Stimulated activated naive B cell treated with anti-CD40 and anti-IgM and Interleukin-4, amounts not matched to agents 10 μg/mL and 1 μg/mL and 100 μg/mL, for 72 hours (primary cell): ENCODE measurements at regions not wholly inside any gene's neighbourhood (a gene's known extent, or its start where the extent isn't known, plus 50 kb on each side); places are given as distances from the start of the nearest gene placed in this dataset.
"Not testable (repeated sequence)": the region's sequence is repeated elsewhere in the genome, so short reads cannot be mapped to it uniquely, and the experiment has no call there.

Experiments
- ATAC-seq, 2 donors: fragments of 150-1000 bp; cut with Tn5 transposase; replicated peaks; 2 replicates each; pipeline ENCODE4 v1.10.0; 2021; ENCODE audit warnings: moderate library complexity in 1 of 2
- DNase-seq: peaks from one replicate; pipeline ENCODE4 v3.0.0; 2021
- H3K27ac Mint-ChIP-seq: one replicate; pipeline ENCODE4 v1.8.0; 2022; ENCODE audit warnings: mild to moderate bottlenecking, mixed read lengths
- H3K27me3 Mint-ChIP-seq, 2 donors: one replicate each; pipeline ENCODE4 v1.8.0; 2022; ENCODE audit warnings: mixed read lengths in 2 of 2
- H3K36me3 Mint-ChIP-seq, 2 donors: one replicate each; pipeline ENCODE4 v1.8.0; 2022; ENCODE audit warnings: mixed read lengths in 2 of 2, mild to moderate bottlenecking in 1 of 2
- H3K4me1 Mint-ChIP-seq, 2 donors: one replicate each; pipeline ENCODE4 v1.8.0; 2022; ENCODE audit warnings: mixed read lengths in 2 of 2, mild to moderate bottlenecking in 1 of 2
- H3K4me3 Mint-ChIP-seq, 2 donors: one replicate each; pipeline ENCODE4 v1.8.0; 2022; ENCODE audit warnings: mild to moderate bottlenecking in 2 of 2, mixed read lengths in 2 of 2, moderate library complexity in 1 of 2
- H3K9me3 Mint-ChIP-seq, 2 donors: one replicate each; pipeline ENCODE4 v1.8.0; 2022; ENCODE audit warnings: mixed read lengths in 2 of 2, mild to moderate bottlenecking in 1 of 2

GRCh38 chr21:13303763-13304162 is 305.8 kb upstream of the POTED start:
- peaks cover 10 to 11% of the 10 kb centered on the region in 2 donors for H3K9me3 Mint-ChIP-seq
- not testable (repeated sequence) for ATAC-seq, H3K4me3 Mint-ChIP-seq, DNase-seq, H3K27ac Mint-ChIP-seq, H3K4me1 Mint-ChIP-seq, H3K27me3 Mint-ChIP-seq, H3K36me3 Mint-ChIP-seq

GRCh38 chr21:13304901-13305300 is 304.7 kb upstream of the POTED start:
- H3K27ac Mint-ChIP-seq, ATAC-seq, H3K9me3 Mint-ChIP-seq, DNase-seq, H3K4me3 Mint-ChIP-seq, H3K4me1 Mint-ChIP-seq, H3K36me3 Mint-ChIP-seq, H3K27me3 Mint-ChIP-seq: not testable (repeated sequence)

- not testable (repeated sequence) for H3K27me3 Mint-ChIP-seq, ATAC-seq, H3K4me3 Mint-ChIP-seq, DNase-seq, H3K27ac Mint-ChIP-seq, H3K4me1 Mint-ChIP-seq, H3K9me3 Mint-ChIP-seq, H3K36me3 Mint-ChIP-seq
Measured at GRCh38 chr21:13310120-13310519, 299.5 kb upstream of the POTED start.

- ATAC-seq, H3K4me1 Mint-ChIP-seq, H3K27me3 Mint-ChIP-seq, H3K27ac Mint-ChIP-seq, DNase-seq, H3K36me3 Mint-ChIP-seq, H3K9me3 Mint-ChIP-seq, H3K4me3 Mint-ChIP-seq: not testable (repeated sequence)
Measured at GRCh38 chr21:13310570-13311524, 298.7 kb upstream of the POTED start.

GRCh38 chr21:13318718-13319117 is 290.9 kb upstream of the POTED start:
- H3K9me3 Mint-ChIP-seq, ATAC-seq, H3K4me3 Mint-ChIP-seq: not testable (repeated sequence)

GRCh38 chr21:13321919-13322318 is 287.7 kb upstream of the POTED start:
- DNase-seq, ATAC-seq, H3K36me3 Mint-ChIP-seq, H3K9me3 Mint-ChIP-seq, H3K4me1 Mint-ChIP-seq, H3K4me3 Mint-ChIP-seq, H3K27me3 Mint-ChIP-seq, H3K27ac Mint-ChIP-seq: not testable (repeated sequence)

More at GRCh38 chr21:13318718-13319117, 290.9 kb upstream of the POTED start:
- H3K36me3 Mint-ChIP-seq, DNase-seq, H3K27me3 Mint-ChIP-seq, H3K27ac Mint-ChIP-seq, H3K4me1 Mint-ChIP-seq: not testable (repeated sequence)

GRCh38 chr21:13340670-13341234 is 268.8 kb upstream of the POTED start:
- not testable (repeated sequence) for H3K9me3 Mint-ChIP-seq, H3K27ac Mint-ChIP-seq, H3K27me3 Mint-ChIP-seq, H3K4me3 Mint-ChIP-seq, DNase-seq, H3K36me3 Mint-ChIP-seq, ATAC-seq, H3K4me1 Mint-ChIP-seq

GRCh38 chr21:13351521-13351920 is 258.1 kb upstream of the POTED start:
- not testable (repeated sequence) for H3K9me3 Mint-ChIP-seq, DNase-seq, H3K27me3 Mint-ChIP-seq, H3K36me3 Mint-ChIP-seq, H3K4me1 Mint-ChIP-seq, ATAC-seq, H3K27ac Mint-ChIP-seq, H3K4me3 Mint-ChIP-seq

GRCh38 chr21:13360175-13360574 is 249.4 kb upstream of the POTED start:
- not testable (repeated sequence) for H3K27ac Mint-ChIP-seq, H3K27me3 Mint-ChIP-seq, H3K4me1 Mint-ChIP-seq

GRCh38 chr21:13368200-13368599 is 241.4 kb upstream of the POTED start:
- H3K4me3 Mint-ChIP-seq = no peak overlapping the region
- H3K9me3 Mint-ChIP-seq = peaks cover 10 to 12% of the 10 kb centered on the region in 2 donors
- H3K27me3 Mint-ChIP-seq = no peaks in the 10 kb centered on the region
- H3K4me1 Mint-ChIP-seq = no peaks in the 10 kb centered on the region
- H3K36me3 Mint-ChIP-seq = no peaks in the 10 kb centered on the region
- no peak overlapping the region for H3K27ac Mint-ChIP-seq
- DNase-seq (no peak), ATAC-seq (no peak)

More at GRCh38 chr21:13360175-13360574, 249.4 kb upstream of the POTED start:
- not testable (repeated sequence) for H3K4me3 Mint-ChIP-seq, DNase-seq, ATAC-seq, H3K36me3 Mint-ChIP-seq
- peaks cover 9 to 15% of the 10 kb centered on the region in 2 donors for H3K9me3 Mint-ChIP-seq

GRCh38 chr21:13372721-13373120 is 236.9 kb upstream of the POTED start:
- DNase-seq, ATAC-seq, H3K4me1 Mint-ChIP-seq, H3K27me3 Mint-ChIP-seq, H3K4me3 Mint-ChIP-seq, H3K36me3 Mint-ChIP-seq, H3K27ac Mint-ChIP-seq: not testable (repeated sequence)
- peaks cover 15 to 22% of the 10 kb centered on the region in 2 donors for H3K9me3 Mint-ChIP-seq

- H3K36me3 Mint-ChIP-seq, H3K4me3 Mint-ChIP-seq, ATAC-seq, DNase-seq, H3K4me1 Mint-ChIP-seq, H3K27me3 Mint-ChIP-seq, H3K27ac Mint-ChIP-seq: not testable (repeated sequence)
- peaks cover 9 to 12% of the 10 kb centered on the region in 2 donors for H3K9me3 Mint-ChIP-seq
Measured at GRCh38 chr21:13378943-13379342, 230.6 kb upstream of the POTED start.

- not testable (repeated sequence) for H3K27ac Mint-ChIP-seq, H3K4me1 Mint-ChIP-seq, DNase-seq, H3K36me3 Mint-ChIP-seq, H3K27me3 Mint-ChIP-seq, ATAC-seq, H3K9me3 Mint-ChIP-seq, H3K4me3 Mint-ChIP-seq
Measured at GRCh38 chr21:13379566-13379965, 230.0 kb upstream of the POTED start.

GRCh38 chr21:13380561-13380960 is 229.0 kb upstream of the POTED start:
- DNase-seq, H3K4me3 Mint-ChIP-seq, ATAC-seq, H3K36me3 Mint-ChIP-seq, H3K4me1 Mint-ChIP-seq, H3K27me3 Mint-ChIP-seq, H3K9me3 Mint-ChIP-seq, H3K27ac Mint-ChIP-seq: not testable (repeated sequence)

- H3K4me3 Mint-ChIP-seq, H3K4me1 Mint-ChIP-seq, H3K9me3 Mint-ChIP-seq, H3K27me3 Mint-ChIP-seq, DNase-seq, H3K27ac Mint-ChIP-seq, ATAC-seq, H3K36me3 Mint-ChIP-seq: not testable (repeated sequence)
Measured at GRCh38 chr21:13384143-13384542, 225.4 kb upstream of the POTED start.
